ENCODE measurements at regions not wholly inside any gene's neighbourhood (a gene's known extent, or its start where the extent isn't known, plus 50 kb on each side); places are given as distances from the start of the nearest gene placed in this dataset.

- TF ChIP-seq CTCF (conservative IDR thresholded peaks at IDR 0.05 in 1 of 2, IDR thresholded peaks at IDR 0.05 in 1 of 2; ENCODE audit: extremely low read depth in 1 of 2, insufficient read depth in 1 of 2, low read depth in 1 of 2, low read length in 2 of 2) (no peak), EZH2 (IDR thresholded peaks at IDR 0.05; ENCODE audit: borderline replicate concordance, low read length) (no peak)
Observed at GRCh38 chr5:158423623-158424200, 564.8 kb upstream of the CLINT1 start.
